Activated CD4-positive, alpha-beta T cell treated with anti-CD3 and anti-CD28 coated beads, Interleukin-2, amount 10 ng/mL, durations not matched to agents 24 days and 14 days (primary cell): ENCODE measurements at regions not wholly inside any gene's neighbourhood (a gene's known extent, or its start where the extent isn't known, plus 50 kb on each side); places are given as distances from the start of the nearest gene placed in this dataset.
"Not testable (repeated sequence)": the region's sequence is repeated elsewhere in the genome, so short reads cannot be mapped to it uniquely, and the experiment has no call there.

Source experiments
- DNase-seq: peaks from one replicate; pipeline ENCODE4 v3.0.0; 2022
- H3K27ac Mint-ChIP-seq: one replicate; pipeline ENCODE4 v1.8.0; 2022; ENCODE audit warnings: mild to moderate bottlenecking, mixed read lengths
- H3K27me3 Mint-ChIP-seq: one replicate; pipeline ENCODE4 v1.8.0; 2022; ENCODE audit warnings: mixed read lengths
- H3K36me3 Mint-ChIP-seq: one replicate; pipeline ENCODE4 v1.8.0; 2022; ENCODE audit warnings: low read depth, mild to moderate bottlenecking, mixed read lengths
- H3K4me1 Mint-ChIP-seq: one replicate; pipeline ENCODE4 v1.8.0; 2021; ENCODE audit warnings: mixed read lengths
- H3K4me3 Mint-ChIP-seq: one replicate; pipeline ENCODE4 v1.8.0; 2022; ENCODE audit warnings: mild to moderate bottlenecking, moderate library complexity, mixed read lengths
- H3K9me3 Mint-ChIP-seq: one replicate; pipeline ENCODE4 v1.8.0; 2021; ENCODE audit warnings: mixed read lengths
- intact Hi-C: fragments of 100-400 bp; cut with micrococcal nuclease; formaldehyde crosslinking; loops from one replicate; pipeline ENCODE4 v1.15.1; 2023

GRCh38 chrX:456146-456545 lies 69.4 kb upstream of the PPP2R3B start:
- no peaks in the 10 kb centered on the region for H3K36me3 Mint-ChIP-seq
- DNase-seq = no peak
- no peak overlapping the region for H3K4me3 Mint-ChIP-seq
- H3K4me1 Mint-ChIP-seq = no peaks in the 10 kb centered on the region
- H3K27ac Mint-ChIP-seq = no peak overlapping the region
- peaks cover 6% of the 10 kb centered on the region for H3K9me3 Mint-ChIP-seq
- H3K27me3 Mint-ChIP-seq = no peaks in the 10 kb centered on the region
- intact Hi-C loops = no loop called here

- Mint-ChIP-seq H3K9me3 (peaks cover 12% of the 10 kb centered on the region), H3K4me1 (no peaks in the 10 kb centered on the region), H3K4me3 (no peak overlapping the region), H3K27me3 (no peaks in the 10 kb centered on the region), H3K27ac (no peak overlapping the region), H3K36me3 (no peaks in the 10 kb centered on the region)
- no peak for DNase-seq
- intact Hi-C loops = no loop called here
Observed at GRCh38 chrX:456551-457291, 70.0 kb upstream of the PPP2R3B start.

- Mint-ChIP-seq H3K27me3 (no peaks in the 10 kb centered on the region), H3K4me1 (no peaks in the 10 kb centered on the region), H3K9me3 (peaks cover 18% of the 10 kb centered on the region), H3K27ac (no peak overlapping the region), H3K4me3 (no peak overlapping the region), H3K36me3 (no peaks in the 10 kb centered on the region)
- intact Hi-C loops = no loop called here
- DNase-seq = no peak
Observed at GRCh38 chrX:457292-457679, 70.6 kb upstream of the PPP2R3B start.

DNA sequence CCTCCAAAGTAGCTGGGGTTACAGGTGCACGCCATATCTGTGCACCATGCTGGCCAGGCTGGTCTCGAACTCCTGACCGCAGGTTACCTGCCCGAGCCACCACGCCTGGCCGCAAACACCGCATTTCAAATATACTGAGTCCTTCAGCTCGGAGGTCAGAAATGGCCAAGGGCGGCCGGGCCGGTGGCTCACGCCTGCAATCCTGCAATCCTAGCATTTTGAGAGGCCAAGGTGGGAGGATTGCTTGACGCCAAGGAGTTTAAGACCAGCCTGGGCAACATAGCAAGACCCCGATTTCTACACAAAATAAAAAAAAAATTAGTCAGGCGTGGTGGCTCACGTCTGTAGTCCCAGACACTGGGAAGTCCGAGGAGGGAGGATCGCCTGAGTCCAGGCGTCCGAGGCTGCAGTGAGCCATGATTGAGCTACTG lies 71.9 kb upstream of the PPP2R3B start:
- Mint-ChIP-seq H3K4me1 (no peaks in the 10 kb centered on the region), H3K9me3 (peaks cover 20% of the 10 kb centered on the region), H3K27ac (no peak overlapping the region), H3K27me3 (no peaks in the 10 kb centered on the region), H3K36me3 (no peaks in the 10 kb centered on the region), H3K4me3 (no peak overlapping the region)
- intact Hi-C loops = no loop called here
- no peak for DNase-seq

DNA sequence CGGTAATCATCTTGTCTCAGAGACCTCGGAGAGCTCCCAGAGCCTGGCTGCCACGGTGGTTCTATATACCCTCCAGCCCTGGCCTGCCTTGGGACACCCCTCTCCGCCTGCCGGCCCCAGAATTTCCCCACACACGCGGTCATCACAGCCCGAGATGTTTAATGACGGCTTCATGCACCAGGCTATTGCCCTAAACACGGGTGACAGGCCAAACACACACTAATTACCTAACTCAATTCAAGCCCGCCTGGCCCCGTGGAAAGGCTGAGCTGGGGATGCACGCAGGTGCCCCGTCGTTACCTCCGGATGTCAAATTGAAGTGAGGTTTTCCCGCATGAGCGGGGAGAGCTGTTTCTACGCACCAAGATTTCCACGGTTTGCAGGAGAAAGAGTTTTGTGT lies 72.9 kb upstream of the PPP2R3B start:
- Mint-ChIP-seq H3K4me1 (no peaks in the 10 kb centered on the region), H3K36me3 (no peaks in the 10 kb centered on the region), H3K27ac (no peak overlapping the region), H3K27me3 (no peaks in the 10 kb centered on the region), H3K4me3 (no peak overlapping the region), H3K9me3 (peaks cover 20% of the 10 kb centered on the region)
- intact Hi-C loops = no loop called here
- DNase-seq = no peak

DNA sequence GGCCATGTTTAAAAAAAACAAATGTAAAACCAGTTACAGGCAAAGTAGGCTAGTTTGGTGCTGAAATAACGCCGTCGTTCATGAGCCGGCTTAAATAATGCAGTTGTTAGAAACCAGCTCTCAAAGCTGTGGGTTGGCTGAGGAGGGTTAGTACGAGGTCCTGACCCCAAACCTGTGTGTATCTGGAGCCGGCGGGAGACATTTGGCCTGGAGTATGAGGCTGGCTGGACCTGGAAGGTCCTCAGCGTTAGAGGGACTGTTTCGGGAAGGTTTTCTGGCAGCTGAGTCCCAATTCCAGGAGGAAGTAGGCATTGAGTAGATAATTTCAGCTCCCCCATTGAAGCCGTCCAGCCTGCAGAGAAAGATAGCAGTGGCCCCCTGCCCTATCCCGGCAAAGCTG lies 73.4 kb upstream of the PPP2R3B start:
- Mint-ChIP-seq H3K36me3 (no peaks in the 10 kb centered on the region), H3K27ac (no peak overlapping the region), H3K9me3 (peaks cover 20% of the 10 kb centered on the region), H3K27me3 (no peaks in the 10 kb centered on the region), H3K4me3 (no peak overlapping the region), H3K4me1 (no peaks in the 10 kb centered on the region)
- DNase-seq = no peak
- intact Hi-C loops = no loop called here

GRCh38 chrX:460823-461640 lies 74.3 kb upstream of the PPP2R3B start:
- Mint-ChIP-seq H3K4me1 (no peaks in the 10 kb centered on the region), H3K4me3 (no peak overlapping the region), H3K36me3 (no peaks in the 10 kb centered on the region), H3K27ac (no peak overlapping the region), H3K27me3 (no peaks in the 10 kb centered on the region), H3K9me3 (peaks cover 20% of the 10 kb centered on the region)
- intact Hi-C loops = no loop called here
- DNase-seq = no peak

DNA sequence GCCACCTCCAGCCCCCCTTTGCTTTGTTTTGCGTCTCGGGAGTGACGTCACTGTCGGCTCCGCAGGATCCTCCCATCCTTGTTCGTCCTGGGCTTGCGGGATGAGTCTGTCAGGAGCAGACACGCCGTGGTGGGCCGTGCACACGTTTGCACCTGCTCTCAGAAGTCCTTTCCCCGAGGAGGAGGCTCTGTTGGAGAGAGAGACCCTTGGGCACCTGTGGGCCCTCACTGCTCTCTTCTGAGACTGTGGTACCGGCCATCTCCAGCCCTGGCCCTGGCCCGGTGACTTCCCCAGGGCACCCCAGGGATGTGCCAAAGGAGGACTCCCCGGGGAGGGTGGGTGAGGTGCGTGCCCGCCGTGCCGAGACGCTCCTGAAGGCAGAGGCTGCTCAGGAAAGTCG lies 76.1 kb upstream of the PPP2R3B start:
- Mint-ChIP-seq H3K4me1 (no peaks in the 10 kb centered on the region), H3K4me3 (no peak overlapping the region), H3K27me3 (no peaks in the 10 kb centered on the region), H3K9me3 (peaks cover 14% of the 10 kb centered on the region), H3K36me3 (no peaks in the 10 kb centered on the region), H3K27ac (no peak overlapping the region)
- intact Hi-C loops = no loop called here
- no peak for DNase-seq

DNA sequence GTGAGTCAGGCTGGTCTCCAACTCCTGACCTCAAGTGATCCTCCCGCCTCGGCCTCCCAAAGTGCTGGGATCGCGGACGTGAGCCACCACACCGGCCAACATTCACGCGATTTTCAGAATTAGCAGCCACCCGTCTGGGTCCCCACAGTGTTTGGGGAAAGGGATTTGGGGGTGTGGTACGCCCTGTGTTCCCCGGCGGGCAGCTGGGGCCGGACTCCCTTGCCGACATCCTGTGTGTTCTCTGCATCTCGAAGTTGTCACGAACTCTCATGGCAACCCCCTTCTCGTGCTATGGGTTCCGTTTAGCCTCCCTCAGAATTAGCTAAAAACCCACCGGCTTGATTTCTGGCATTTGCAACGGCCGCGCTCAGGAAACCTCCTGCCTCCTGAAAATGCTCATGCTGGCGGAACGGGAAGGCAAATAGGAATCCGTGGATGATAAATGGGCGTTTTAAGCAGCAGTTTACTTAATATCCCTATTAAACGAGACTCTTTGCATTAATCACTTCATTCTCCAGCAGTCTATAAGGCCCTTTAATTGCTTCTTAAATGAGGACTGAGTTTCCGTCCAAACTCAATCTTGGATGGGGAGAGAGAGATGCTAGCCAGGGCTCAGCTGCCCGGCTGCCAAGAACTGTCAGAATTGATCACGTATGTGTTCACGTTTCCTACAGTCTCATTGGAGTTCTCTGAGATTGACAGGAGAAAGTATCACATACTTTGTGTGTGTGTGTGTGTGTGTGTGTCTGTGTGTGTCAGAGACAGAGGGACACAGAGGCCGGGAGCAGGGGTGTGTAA lies 78.9 kb upstream of the PPP2R3B start:
- Mint-ChIP-seq H3K27me3 (no peaks in the 10 kb centered on the region), H3K9me3 (peaks cover 14% of the 10 kb centered on the region), H3K36me3 (no peaks in the 10 kb centered on the region), H3K4me1 (no peaks in the 10 kb centered on the region), H3K4me3 (no peak overlapping the region), H3K27ac (no peak overlapping the region)
- intact Hi-C loops = no loop called here
- no peak for DNase-seq

GRCh38 chrX:466836-467235 lies 80.1 kb upstream of the PPP2R3B start:
- H3K4me1 Mint-ChIP-seq, H3K27me3 Mint-ChIP-seq, DNase-seq, intact Hi-C loops, H3K36me3 Mint-ChIP-seq, H3K27ac Mint-ChIP-seq, H3K4me3 Mint-ChIP-seq: not testable (repeated sequence)
- H3K9me3 Mint-ChIP-seq = peaks cover 11% of the 10 kb centered on the region

- H3K4me3 Mint-ChIP-seq, H3K27me3 Mint-ChIP-seq, H3K4me1 Mint-ChIP-seq, intact Hi-C loops, H3K36me3 Mint-ChIP-seq, DNase-seq, H3K27ac Mint-ChIP-seq: not testable (repeated sequence)
- H3K9me3 Mint-ChIP-seq = peaks cover 10% of the 10 kb centered on the region
Observed at GRCh38 chrX:467686-468085, 81.0 kb upstream of the PPP2R3B start.

GRCh38 chrX:468979-469378 lies 82.3 kb upstream of the PPP2R3B start:
- peaks cover 10% of the 10 kb centered on the region for H3K9me3 Mint-ChIP-seq
- H3K4me1 Mint-ChIP-seq = no peaks in the 10 kb centered on the region

GRCh38 chrX:470686-471085 lies 84.0 kb upstream of the PPP2R3B start:
- Mint-ChIP-seq H3K27me3 (no peaks in the 10 kb centered on the region), H3K4me1 (no peaks in the 10 kb centered on the region), H3K9me3 (peaks cover 10% of the 10 kb centered on the region), H3K4me3 (no peak overlapping the region), H3K27ac (no peak overlapping the region), H3K36me3 (no peaks in the 10 kb centered on the region)
- intact Hi-C loops = no loop called here
- no peak for DNase-seq

More at GRCh38 chrX:468979-469378, 82.3 kb upstream of the PPP2R3B start:
- intact Hi-C loops = no loop called here
- H3K27ac Mint-ChIP-seq = no peak overlapping the region
- H3K36me3 Mint-ChIP-seq = no peaks in the 10 kb centered on the region
- no peak for DNase-seq
- H3K27me3 Mint-ChIP-seq = no peaks in the 10 kb centered on the region
- H3K4me3 Mint-ChIP-seq = no peak overlapping the region

- Mint-ChIP-seq H3K9me3 (peaks cover 10% of the 10 kb centered on the region), H3K27me3 (no peaks in the 10 kb centered on the region), H3K27ac (no peak overlapping the region), H3K4me3 (no peak overlapping the region), H3K36me3 (no peaks in the 10 kb centered on the region), H3K4me1 (no peaks in the 10 kb centered on the region)
- DNase-seq = no peak
- intact Hi-C loops = no loop called here
Observed at GRCh38 chrX:471281-471680, 84.6 kb upstream of the PPP2R3B start.
